G401.6 (cell line): ENCODE measurements at regions not wholly inside any gene's neighbourhood (a gene's known extent, or its start where the extent isn't known, plus 50 kb on each side); places are given as distances from the start of the nearest gene placed in this dataset.
"Not testable (repeated sequence)": the region's sequence is repeated elsewhere in the genome, so short reads cannot be mapped to it uniquely, and the experiment has no call there.

ENCODE experiments used
- FAIRE-seq: peaks from 2 replicates; lab custom pipeline; 2012; peaks lifted over from hg19 to GRCh38; lab: Jason Lieb, UNC

- no peak for FAIRE-seq
Observed at GRCh38 chr1:213538251-213538650, 449.5 kb upstream of the PROX1 start.

- FAIRE-seq, result no peak
Observed at GRCh38 chr1:213539464-213539863, 448.3 kb upstream of the PROX1 start.

DNA sequence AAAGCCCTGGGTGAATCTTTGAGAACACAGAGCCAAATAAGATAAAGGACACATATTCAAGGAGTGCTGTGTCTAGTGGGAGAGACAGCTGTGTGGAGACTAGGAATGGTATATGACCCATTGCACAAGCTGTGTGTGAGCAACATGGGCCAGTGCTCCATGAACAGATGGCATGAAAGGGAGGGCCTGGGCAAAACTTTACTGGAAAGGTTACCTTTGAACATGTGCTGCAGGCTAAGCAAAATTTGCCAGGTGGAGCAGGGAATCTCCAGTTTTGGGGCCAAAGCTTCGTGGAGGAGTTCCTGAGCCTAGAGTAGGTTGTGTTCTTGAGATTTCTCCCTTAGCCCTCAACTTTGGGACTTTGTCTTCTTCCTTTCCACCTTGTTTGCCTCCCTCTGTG is 446.1 kb upstream of the PROX1 start:
- no peak for FAIRE-seq

DNA sequence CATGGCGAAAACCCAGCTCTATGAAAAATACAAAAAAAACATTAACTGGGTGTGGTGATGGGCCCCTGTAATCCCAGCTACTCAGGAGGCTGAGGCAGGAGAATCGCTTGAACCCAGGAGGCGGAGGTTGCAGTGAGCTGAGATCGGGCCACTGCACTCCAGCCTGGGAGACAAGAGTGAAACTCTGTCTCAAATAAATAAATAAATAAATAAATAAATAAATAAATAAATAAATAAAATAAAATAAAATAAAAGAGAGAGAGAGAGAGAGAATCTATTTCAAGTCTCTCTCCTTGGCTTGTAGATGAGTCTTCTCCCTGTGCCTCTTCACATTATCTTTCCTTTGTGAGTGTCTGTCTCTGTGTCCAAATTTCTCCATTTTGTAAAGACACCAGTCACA is 442.6 kb upstream of the PROX1 start:
- FAIRE-seq, result not testable (repeated sequence)

DNA sequence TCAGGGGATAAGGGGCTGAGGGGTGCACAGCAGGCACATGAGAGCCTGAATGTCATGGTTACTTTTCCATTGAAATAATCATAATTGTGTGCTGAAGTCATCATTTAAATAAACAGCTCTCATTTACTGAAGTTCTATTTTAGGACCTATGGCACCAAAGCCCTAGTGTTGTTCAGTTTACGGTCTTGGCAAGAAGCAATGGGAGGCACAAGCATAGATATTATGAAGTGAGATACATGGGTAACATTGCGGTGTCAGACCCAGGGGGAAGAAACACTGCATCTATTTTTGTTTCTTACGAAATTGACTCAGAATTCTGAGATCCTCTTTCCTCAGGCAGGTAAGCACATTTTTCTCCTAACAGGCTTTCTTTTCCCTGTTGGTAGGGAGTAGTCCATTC is 437.8 kb upstream of the PROX1 start:
- FAIRE-seq, result no peak

- no peak for FAIRE-seq
Observed at GRCh38 chr1:213550804-213551203, 437.0 kb upstream of the PROX1 start.

DNA sequence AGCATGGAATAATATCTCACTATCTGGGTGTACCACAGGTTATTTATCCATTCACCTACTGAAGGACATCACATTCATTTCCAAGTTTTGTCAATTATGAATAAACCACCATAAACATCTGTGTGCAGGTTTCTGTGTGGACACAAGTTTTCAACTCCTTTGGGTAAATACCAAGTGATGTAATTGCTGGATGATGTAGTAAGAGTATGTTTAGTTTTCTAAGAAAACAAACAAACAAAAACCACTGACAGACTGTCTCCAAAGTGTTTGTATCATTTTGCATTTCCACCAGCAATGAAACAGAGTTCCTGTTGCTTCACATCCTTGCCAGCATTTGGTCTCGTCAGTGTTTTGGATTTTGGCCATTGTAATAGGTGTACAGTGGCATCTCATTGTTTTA is 435.7 kb upstream of the PROX1 start:
- FAIRE-seq, result no peak

- no peak for FAIRE-seq
Observed at GRCh38 chr1:213560226-213560625, 427.5 kb upstream of the PROX1 start.

- FAIRE-seq, result no peak
Observed at GRCh38 chr1:213561870-213562269, 425.9 kb upstream of the PROX1 start.

DNA sequence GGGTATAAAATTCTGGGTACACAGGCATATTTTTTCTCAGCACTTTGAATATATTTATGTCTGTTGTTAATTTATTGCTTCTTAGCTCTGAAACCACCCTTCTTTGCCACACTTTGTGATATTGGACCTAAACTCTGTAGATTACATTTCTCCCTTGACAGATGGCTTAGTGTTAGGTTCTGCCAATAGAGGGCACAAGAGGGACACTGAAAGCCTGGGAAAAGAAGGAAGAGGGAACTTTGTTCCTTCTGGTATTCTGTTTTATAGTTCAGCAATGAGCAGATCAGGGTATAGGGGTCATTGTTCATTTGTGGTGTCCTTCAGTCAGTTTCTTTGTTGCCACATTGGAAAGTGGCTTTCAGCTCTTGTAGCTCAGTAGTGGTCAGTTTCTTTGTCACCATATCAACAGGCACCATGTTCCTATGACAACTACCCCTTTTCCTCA is 423.5 kb upstream of the PROX1 start:
- no peak for FAIRE-seq

- no peak for FAIRE-seq
Observed at GRCh38 chr1:213568929-213569815, 418.6 kb upstream of the PROX1 start.

- FAIRE-seq, result no peak
Observed at GRCh38 chr1:213569816-213570150, 418.0 kb upstream of the PROX1 start.

DNA sequence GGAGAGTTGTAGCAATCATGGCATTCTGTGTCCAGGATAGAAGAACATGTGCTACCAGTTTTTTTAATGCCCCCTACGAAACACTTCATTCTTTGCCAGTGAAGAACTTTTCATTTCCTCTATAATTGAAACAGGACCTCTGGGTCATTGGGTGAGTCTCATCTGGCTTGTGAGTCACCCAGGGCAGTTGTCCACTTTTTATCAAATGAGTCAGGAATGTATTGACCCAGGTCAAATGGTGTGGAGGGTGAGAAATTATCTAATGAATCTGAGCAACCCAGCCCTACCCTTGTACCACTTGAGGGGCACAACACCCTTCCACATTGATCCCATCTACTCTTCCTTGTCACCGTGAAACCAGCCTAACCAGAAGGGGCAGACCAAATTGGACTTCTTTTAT is 417.3 kb upstream of the PROX1 start:
- FAIRE-seq, result no peak

GRCh38 chr1:213571419-213571818 is 416.4 kb upstream of the PROX1 start:
- FAIRE-seq, result no peak

DNA sequence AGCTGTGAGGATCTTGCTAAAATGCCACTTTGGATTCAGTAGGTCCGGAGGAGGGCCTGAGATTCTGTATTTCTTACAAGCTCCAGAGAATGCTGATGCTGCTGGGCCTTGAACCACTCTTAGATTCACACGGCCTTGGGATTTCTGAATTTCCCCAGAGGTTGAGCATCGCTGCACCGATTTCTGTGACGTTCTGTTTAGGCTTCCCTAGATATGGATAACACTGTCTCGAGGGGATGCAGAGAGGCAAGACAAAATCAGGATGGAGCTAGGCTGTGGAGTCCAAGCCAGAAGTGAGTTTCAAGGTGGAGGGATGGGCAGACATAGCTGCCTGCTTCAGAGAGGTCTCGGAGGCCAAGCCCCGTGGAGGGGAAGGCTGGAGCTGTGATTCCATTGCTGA is 415.9 kb upstream of the PROX1 start:
- no peak for FAIRE-seq

GRCh38 chr1:213572912-213573647 is 414.7 kb upstream of the PROX1 start:
- no peak for FAIRE-seq

DNA sequence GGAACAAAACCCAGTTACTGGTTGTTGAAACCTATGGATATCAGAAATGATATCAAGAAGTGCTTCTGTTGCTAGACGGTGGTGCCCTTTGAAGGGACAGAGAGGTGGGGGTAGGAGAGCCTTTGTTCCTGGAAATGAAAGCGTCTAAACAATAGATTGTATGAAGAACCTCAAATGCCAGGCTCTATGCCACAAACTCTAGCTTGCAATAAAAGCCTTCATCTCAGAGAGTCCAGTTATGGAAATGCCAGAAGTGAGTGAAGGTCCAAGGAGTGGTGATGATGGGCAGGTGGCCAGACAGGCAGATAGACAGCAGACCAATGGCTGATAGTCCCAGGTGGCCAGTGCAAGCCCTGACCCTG is 414.1 kb upstream of the PROX1 start:
- no peak for FAIRE-seq

DNA sequence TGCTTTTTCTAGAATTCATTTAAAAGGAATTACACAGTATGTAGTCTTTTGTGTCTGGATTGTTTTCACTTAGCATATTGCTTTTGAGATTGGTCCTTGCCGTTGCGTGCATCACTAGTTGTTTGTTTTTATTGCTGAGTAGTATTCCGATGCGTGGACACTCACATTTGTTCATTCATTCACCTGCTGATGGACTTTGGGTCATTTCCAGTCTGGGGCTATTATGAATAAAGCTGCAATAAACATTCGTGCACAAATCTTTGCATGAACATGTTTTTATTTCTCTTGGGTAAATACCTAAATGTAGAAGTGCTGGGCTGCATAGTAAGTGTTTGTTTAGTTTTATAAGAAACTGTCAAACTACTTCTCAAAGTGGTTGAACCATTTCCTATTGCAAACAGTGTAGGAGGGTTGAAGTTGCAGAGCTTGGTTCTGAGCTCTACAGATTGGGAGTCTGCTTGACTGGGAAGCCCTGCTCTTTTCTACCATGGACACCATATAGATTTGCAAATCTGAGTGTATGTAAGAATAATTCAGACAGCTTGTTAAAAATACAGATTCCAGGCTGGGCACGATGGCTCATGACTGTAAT is 404.7 kb upstream of the PROX1 start:
- FAIRE-seq, result no peak

DNA sequence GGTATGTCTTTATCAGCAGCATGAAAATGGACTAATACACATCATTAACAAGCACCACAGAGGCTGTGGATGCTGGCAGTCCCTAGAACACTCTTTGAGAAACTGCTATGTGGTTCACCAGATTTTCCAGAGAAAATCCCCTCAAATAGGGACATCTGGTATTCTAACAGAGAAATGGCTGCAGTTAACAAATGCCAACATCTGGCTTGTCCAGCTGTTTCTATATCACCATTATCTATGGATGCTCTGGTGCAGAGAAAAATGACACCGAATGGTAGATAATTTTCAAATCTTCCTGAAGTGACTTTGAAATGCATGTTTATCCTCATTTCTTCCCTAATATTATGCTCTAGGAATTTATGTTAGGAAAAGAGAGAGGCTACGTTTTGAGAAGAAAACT is 403.5 kb upstream of the PROX1 start:
- no peak for FAIRE-seq

- FAIRE-seq, result no peak
Observed at GRCh38 chr1:213585402-213585801, 402.4 kb upstream of the PROX1 start.

DNA sequence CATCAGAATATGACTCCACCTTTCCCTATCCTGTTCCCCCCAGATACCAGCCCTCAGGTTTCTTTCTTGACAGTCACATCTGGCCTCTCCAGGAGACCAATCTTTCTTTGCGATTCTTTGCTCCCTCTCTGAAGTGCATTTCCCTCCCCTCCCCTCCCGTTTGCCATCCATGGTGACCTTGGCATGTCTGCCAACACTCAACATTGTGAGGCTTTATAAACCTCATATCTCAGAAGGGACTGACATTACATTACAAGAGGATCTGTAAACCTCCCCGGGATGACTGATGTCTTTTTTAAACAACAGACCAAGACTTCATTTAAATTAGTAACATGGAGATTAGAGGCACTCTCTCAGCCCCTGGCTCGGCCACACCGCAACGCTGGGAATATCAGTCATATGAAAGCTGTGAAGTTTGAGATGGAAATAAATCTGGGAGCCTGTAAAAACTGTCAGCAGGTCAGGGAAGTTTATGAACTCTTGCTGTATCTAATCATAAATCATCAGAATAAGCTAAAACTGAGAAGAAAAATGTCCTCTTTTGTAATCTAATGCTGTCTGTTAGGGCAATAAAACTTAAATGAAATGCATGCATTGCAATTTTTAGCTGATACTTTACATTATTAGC is 401.7 kb upstream of the PROX1 start:
- no peak for FAIRE-seq

GRCh38 chr1:213586587-213586972 is 401.2 kb upstream of the PROX1 start:
- no peak for FAIRE-seq

DNA sequence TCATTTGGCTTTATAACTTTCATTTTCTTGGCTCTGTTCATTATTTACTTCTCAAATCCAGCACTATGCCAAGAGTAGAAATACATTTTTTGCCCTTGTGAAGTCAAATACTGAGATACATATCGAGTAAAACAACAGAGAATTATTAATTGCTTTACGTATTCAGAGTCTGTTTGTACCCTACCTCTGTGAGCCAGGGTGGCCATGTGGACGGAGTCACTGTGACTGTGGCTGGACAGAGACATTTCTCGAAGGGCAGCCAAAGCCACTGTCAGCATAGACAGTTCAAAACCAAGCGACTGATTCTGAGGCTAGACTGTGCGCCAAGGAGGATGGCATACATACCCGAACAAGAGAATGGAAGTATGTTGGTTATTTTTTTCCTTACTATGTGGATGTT is 391.0 kb upstream of the PROX1 start:
- FAIRE-seq, result no peak
